GM12878 (cell line): ENCODE measurements at regions not wholly inside any gene's neighbourhood (a gene's known extent, or its start where the extent isn't known, plus 50 kb on each side); places are given as distances from the start of the nearest gene placed in this dataset.

ENCODE experiments used
- CBX5 ChIP-seq: sonication (generic); IDR thresholded peaks from 2 replicates; pipeline ENCODE4 v1.6.1; 2016; ENCODE audit warnings: low read depth, moderate library complexity, mild to moderate bottlenecking, inconsistent platforms
- EZH2 ChIP-seq: IDR thresholded peaks from 2 replicates; pipeline ENCODE4 v1.6.1; 2012; ENCODE audit warnings: low read depth, mild to moderate bottlenecking, control low read depth, inconsistent platforms, low read length, borderline replicate concordance; ENCODE audit not compliant: control insufficient read depth
- LARP7 ChIP-seq: fragments of 450-650 bp; IDR thresholded peaks from 2 replicates; pipeline ENCODE4 v1.6.1; 2017; ENCODE audit warnings: mild to moderate bottlenecking
- RUNX3 ChIP-seq: IDR thresholded peaks from 2 replicates; pipeline ENCODE4 v1.6.1; 2012; ENCODE audit warnings: low read length, inconsistent platforms
- SMAD1 ChIP-seq: fragments of 450-650 bp; IDR thresholded peaks from 2 replicates; pipeline ENCODE4 v1.6.1; 2018; ENCODE audit warnings: mild to moderate bottlenecking, low read depth; ENCODE audit not compliant: partially characterized antibody
- ZNF207 ChIP-seq: fragments of 450-650 bp; IDR thresholded peaks from 2 replicates; pipeline ENCODE4 v1.6.1; 2014; ENCODE audit warnings: antibody characterized with exemption, mild to moderate bottlenecking, borderline replicate concordance
- TF ChIP-seq, protein P1 (sequence below): fragments of 450-650 bp; formaldehyde crosslinking; IDR thresholded peaks from 2 replicates; pipeline ENCODE4 v1.4.0; 2020; ENCODE audit warnings: mild to moderate bottlenecking, moderate library complexity
- TF ChIP-seq, protein P2 (sequence below): fragments of 450-650 bp; IDR thresholded peaks from 2 replicates; pipeline ENCODE4 v1.6.1; 2016; ENCODE audit warnings: mild to moderate bottlenecking, moderate library complexity, borderline replicate concordance
- TF ChIP-seq, protein P3 (sequence below): fragments of 450-650 bp; IDR thresholded peaks from 2 replicates; pipeline ENCODE4 v1.6.1; 2017; ENCODE audit warnings: mild to moderate bottlenecking

DNA sequence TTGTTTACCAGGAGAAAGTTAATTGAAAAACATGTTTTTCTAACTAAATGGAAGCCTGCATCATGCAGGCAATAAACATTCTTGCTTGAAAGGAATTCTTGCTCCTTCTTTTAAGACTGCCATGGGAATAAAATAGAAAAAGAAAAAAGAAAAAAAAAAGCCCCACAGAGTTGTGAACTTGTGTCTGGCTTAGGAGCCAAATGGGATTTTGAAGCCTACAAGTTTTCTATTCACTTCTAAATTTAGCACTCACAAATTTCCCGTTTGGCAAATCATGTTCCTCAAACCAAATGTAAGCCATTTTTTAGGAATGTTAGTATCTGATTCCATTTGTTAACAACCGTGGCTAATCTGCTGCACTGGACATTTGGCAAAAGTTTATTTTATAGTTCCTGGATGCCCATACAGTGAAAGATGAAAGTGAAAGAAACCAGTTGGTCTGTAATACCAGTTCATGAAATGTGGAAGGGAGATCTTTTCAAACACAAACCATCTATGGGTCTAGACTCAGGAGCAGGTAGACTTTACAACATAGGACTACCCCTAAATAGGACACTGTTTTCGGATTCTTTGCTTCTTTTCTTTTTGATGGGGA is 133.8 kb upstream of the GMNC start (continued):
- TF ChIP-seq, protein P1, sequence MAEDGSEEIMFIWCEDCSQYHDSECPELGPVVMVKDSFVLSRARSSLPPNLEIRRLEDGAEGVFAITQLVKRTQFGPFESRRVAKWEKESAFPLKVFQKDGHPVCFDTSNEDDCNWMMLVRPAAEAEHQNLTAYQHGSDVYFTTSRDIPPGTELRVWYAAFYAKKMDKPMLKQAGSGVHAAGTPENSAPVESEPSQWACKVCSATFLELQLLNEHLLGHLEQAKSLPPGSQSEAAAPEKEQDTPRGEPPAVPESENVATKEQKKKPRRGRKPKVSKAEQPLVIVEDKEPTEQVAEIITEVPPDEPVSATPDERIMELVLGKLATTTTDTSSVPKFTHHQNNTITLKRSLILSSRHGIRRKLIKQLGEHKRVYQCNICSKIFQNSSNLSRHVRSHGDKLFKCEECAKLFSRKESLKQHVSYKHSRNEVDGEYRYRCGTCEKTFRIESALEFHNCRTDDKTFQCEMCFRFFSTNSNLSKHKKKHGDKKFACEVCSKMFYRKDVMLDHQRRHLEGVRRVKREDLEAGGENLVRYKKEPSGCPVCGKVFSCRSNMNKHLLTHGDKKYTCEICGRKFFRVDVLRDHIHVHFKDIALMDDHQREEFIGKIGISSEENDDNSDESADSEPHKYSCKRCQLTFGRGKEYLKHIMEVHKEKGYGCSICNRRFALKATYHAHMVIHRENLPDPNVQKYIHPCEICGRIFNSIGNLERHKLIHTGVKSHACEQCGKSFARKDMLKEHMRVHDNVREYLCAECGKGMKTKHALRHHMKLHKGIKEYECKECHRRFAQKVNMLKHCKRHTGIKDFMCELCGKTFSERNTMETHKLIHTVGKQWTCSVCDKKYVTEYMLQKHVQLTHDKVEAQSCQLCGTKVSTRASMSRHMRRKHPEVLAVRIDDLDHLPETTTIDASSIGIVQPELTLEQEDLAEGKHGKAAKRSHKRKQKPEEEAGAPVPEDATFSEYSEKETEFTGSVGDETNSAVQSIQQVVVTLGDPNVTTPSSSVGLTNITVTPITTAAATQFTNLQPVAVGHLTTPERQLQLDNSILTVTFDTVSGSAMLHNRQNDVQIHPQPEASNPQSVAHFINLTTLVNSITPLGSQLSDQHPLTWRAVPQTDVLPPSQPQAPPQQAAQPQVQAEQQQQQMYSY (CRISPR knock-in tag), result no peak
- TF ChIP-seq, protein P2, sequence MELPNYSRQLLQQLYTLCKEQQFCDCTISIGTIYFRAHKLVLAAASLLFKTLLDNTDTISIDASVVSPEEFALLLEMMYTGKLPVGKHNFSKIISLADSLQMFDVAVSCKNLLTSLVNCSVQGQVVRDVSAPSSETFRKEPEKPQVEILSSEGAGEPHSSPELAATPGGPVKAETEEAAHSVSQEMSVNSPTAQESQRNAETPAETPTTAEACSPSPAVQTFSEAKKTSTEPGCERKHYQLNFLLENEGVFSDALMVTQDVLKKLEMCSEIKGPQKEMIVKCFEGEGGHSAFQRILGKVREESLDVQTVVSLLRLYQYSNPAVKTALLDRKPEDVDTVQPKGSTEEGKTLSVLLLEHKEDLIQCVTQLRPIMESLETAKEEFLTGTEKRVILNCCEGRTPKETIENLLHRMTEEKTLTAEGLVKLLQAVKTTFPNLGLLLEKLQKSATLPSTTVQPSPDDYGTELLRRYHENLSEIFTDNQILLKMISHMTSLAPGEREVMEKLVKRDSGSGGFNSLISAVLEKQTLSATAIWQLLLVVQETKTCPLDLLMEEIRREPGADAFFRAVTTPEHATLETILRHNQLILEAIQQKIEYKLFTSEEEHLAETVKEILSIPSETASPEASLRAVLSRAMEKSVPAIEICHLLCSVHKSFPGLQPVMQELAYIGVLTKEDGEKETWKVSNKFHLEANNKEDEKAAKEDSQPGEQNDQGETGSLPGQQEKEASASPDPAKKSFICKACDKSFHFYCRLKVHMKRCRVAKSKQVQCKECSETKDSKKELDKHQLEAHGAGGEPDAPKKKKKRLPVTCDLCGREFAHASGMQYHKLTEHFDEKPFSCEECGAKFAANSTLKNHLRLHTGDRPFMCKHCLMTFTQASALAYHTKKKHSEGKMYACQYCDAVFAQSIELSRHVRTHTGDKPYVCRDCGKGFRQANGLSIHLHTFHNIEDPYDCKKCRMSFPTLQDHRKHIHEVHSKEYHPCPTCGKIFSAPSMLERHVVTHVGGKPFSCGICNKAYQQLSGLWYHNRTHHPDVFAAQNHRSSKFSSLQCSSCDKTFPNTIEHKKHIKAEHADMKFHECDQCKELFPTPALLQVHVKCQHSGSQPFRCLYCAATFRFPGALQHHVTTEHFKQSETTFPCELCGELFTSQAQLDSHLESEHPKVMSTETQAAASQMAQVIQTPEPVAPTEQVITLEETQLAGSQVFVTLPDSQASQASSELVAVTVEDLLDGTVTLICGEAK, result no peak
- no peak for TF ChIP-seq EZH2
- TF ChIP-seq SMAD1, result no peak
- TF ChIP-seq LARP7, result no peak
- TF ChIP-seq CBX5, result no peak
- TF ChIP-seq, protein P3, sequence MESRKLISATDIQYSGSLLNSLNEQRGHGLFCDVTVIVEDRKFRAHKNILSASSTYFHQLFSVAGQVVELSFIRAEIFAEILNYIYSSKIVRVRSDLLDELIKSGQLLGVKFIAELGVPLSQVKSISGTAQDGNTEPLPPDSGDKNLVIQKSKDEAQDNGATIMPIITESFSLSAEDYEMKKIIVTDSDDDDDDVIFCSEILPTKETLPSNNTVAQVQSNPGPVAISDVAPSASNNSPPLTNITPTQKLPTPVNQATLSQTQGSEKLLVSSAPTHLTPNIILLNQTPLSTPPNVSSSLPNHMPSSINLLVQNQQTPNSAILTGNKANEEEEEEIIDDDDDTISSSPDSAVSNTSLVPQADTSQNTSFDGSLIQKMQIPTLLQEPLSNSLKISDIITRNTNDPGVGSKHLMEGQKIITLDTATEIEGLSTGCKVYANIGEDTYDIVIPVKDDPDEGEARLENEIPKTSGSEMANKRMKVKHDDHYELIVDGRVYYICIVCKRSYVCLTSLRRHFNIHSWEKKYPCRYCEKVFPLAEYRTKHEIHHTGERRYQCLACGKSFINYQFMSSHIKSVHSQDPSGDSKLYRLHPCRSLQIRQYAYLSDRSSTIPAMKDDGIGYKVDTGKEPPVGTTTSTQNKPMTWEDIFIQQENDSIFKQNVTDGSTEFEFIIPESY, result no peak
- no peak for TF ChIP-seq ZNF207
- no peak for TF ChIP-seq RUNX3
- TF ChIP-seq, all 136 proteins: peak for 0
